ENCODE measurements at regions not wholly inside any gene's neighbourhood (a gene's known extent, or its start where the extent isn't known, plus 50 kb on each side); places are given as distances from the start of the nearest gene placed in this dataset.

DNA sequence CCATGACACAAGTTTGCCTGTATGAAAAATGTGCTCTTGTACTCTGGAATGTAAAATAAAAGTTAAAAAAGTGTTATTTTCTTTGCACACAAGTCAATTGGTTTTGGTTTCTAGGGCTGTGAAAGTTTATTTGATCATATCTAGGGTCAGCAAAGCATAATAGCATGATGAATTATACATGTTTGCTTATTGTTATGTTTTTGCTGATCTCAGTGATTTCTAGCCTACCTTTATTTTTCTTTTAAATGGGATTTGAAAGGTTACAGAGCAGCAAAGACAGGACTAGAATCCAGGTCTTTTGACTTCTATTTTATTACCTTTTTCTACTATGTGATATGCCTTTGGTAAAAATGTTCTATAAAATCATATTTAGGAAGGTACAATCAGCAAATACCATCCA, 481.0 kb downstream of the PRR32 start:
- H3K23ac ChIP-seq (ENCODE audit: low read depth, low read length, poor library complexity), result no peak overlapping the region
- H3K18ac ChIP-seq (ENCODE audit: low read length), result no peak overlapping the region
- no peak overlapping the region for H4K91ac ChIP-seq (ENCODE audit: low read depth, low read length, poor library complexity)
- no peak overlapping the region for H2BK5ac ChIP-seq (ENCODE audit: low read length)
- DNase-seq (ENCODE audit: low spot score), result no peak
- H4K8ac ChIP-seq (ENCODE audit: low read depth, low read length), result no peak overlapping the region
- H3K36me3 ChIP-seq (replicated peaks in 1 of 2; ENCODE audit: control insufficient read depth in 2 of 2, insufficient read depth in 2 of 2, low read length in 2 of 2), result no peaks in the 10 kb centered on the region
- H3K27me3 ChIP-seq (ENCODE audit: control insufficient read depth in 3 of 3, insufficient read depth in 3 of 3, low read depth in 1 of 3, low read length in 3 of 3), result no peaks in the 10 kb centered on the region
- H3K79me1 ChIP-seq (ENCODE audit: low read depth, low read length), result no peaks in the 10 kb centered on the region
- no peaks in the 10 kb centered on the region for H3K4me1 ChIP-seq (ENCODE audit: control insufficient read depth in 2 of 2, insufficient read depth in 1 of 2, low read depth in 1 of 2, low read length in 2 of 2)
- no peak overlapping the region for H2BK15ac ChIP-seq (ENCODE audit: low read length)
- no peak overlapping the region for H3K4ac ChIP-seq (ENCODE audit: low read length)
- no peak overlapping the region for H2AFZ ChIP-seq (ENCODE audit: low read length)
- no peak overlapping the region for H3K14ac ChIP-seq (ENCODE audit: low read length)
- H2BK12ac ChIP-seq (ENCODE audit: low read length), result no peak overlapping the region
- no peak overlapping the region for H2BK120ac ChIP-seq (ENCODE audit: low read depth, low read length)
- no peak overlapping the region for H2AK5ac ChIP-seq (ENCODE audit: low read depth, low read length)
- no peak overlapping the region for H3K9ac ChIP-seq (ENCODE audit: low read depth, low read length, poor library complexity)
- H3K4me3 ChIP-seq (ENCODE audit: low read length in 2 of 2), result no peak overlapping the region
- no peaks in the 10 kb centered on the region for H3K9me3 ChIP-seq (replicated peaks in 1 of 2; ENCODE audit: control insufficient read depth in 2 of 2, insufficient read depth in 1 of 2, low read depth in 1 of 2, low read length in 2 of 2)
- no peak overlapping the region for H3K4me2 ChIP-seq (ENCODE audit: insufficient read depth, low read length, poor library complexity, severe bottlenecking)
- H3K27ac ChIP-seq (replicated peaks; ENCODE audit: low read length), result no peak overlapping the region

GRCh38 chrX:127302841-127303240, 483.3 kb downstream of the PRR32 start:
- H3K9me3 ChIP-seq (replicated peaks in 1 of 2; ENCODE audit: control insufficient read depth in 2 of 2, insufficient read depth in 1 of 2, low read depth in 1 of 2, low read length in 2 of 2), result no peaks in the 10 kb centered on the region
- no peak overlapping the region for H2BK12ac ChIP-seq (ENCODE audit: low read length)
- H3K18ac ChIP-seq (ENCODE audit: low read length), result no peak overlapping the region
- no peak for DNase-seq (ENCODE audit: low spot score)
- H3K4ac ChIP-seq (ENCODE audit: low read length), result no peak overlapping the region
- H2BK120ac ChIP-seq (ENCODE audit: low read depth, low read length), result no peak overlapping the region
- no peak overlapping the region for H3K23ac ChIP-seq (ENCODE audit: low read depth, low read length, poor library complexity)
- H3K79me1 ChIP-seq (ENCODE audit: low read depth, low read length), result no peaks in the 10 kb centered on the region
- H3K27me3 ChIP-seq (ENCODE audit: control insufficient read depth in 3 of 3, insufficient read depth in 3 of 3, low read depth in 1 of 3, low read length in 3 of 3), result no peaks in the 10 kb centered on the region
- no peak overlapping the region for H3K4me2 ChIP-seq (ENCODE audit: insufficient read depth, low read length, poor library complexity, severe bottlenecking)
- H3K9ac ChIP-seq (ENCODE audit: low read depth, low read length, poor library complexity), result no peak overlapping the region
- H3K14ac ChIP-seq (ENCODE audit: low read length), result no peak overlapping the region
- H4K91ac ChIP-seq (ENCODE audit: low read depth, low read length, poor library complexity), result no peak overlapping the region
- no peak overlapping the region for H3K27ac ChIP-seq (replicated peaks; ENCODE audit: low read length)
- H3K4me1 ChIP-seq (ENCODE audit: control insufficient read depth in 2 of 2, insufficient read depth in 1 of 2, low read depth in 1 of 2, low read length in 2 of 2), result no peaks in the 10 kb centered on the region
- no peak overlapping the region for H4K8ac ChIP-seq (ENCODE audit: low read depth, low read length)
- no peak overlapping the region for H2BK15ac ChIP-seq (ENCODE audit: low read length)
- WGBS, 2 donors (ENCODE audit: extremely low coverage in 2 of 2, insufficient read length in 2 of 2, insufficient replicate concordance in 1 of 2), result no CpG with 5 or more reads among the region's 2 CpGs
- no peak overlapping the region for H3K4me3 ChIP-seq (ENCODE audit: low read length in 2 of 2)
- H2AFZ ChIP-seq (ENCODE audit: low read length), result no peak overlapping the region
- H2AK5ac ChIP-seq (ENCODE audit: low read depth, low read length), result no peak overlapping the region
- H3K36me3 ChIP-seq (replicated peaks in 1 of 2; ENCODE audit: control insufficient read depth in 2 of 2, insufficient read depth in 2 of 2, low read length in 2 of 2), result no peaks in the 10 kb centered on the region
- H2BK5ac ChIP-seq (ENCODE audit: low read length), result no peak overlapping the region

- Histone ChIP-seq H4K8ac (ENCODE audit: low read depth, low read length) (no peak overlapping the region), H2BK12ac (ENCODE audit: low read length) (no peak overlapping the region), H2AK5ac (ENCODE audit: low read depth, low read length) (no peak overlapping the region), H3K27ac (replicated peaks; ENCODE audit: low read length) (no peak overlapping the region), H3K36me3 (replicated peaks in 1 of 2; ENCODE audit: control insufficient read depth in 2 of 2, insufficient read depth in 2 of 2, low read length in 2 of 2) (no peaks in the 10 kb centered on the region), H3K9me3 (replicated peaks in 1 of 2; ENCODE audit: control insufficient read depth in 2 of 2, insufficient read depth in 1 of 2, low read depth in 1 of 2, low read length in 2 of 2) (no peaks in the 10 kb centered on the region), H2BK120ac (ENCODE audit: low read depth, low read length) (no peak overlapping the region), H3K4me3 (ENCODE audit: low read length in 2 of 2) (no peak overlapping the region), H3K4ac (ENCODE audit: low read length) (no peak overlapping the region), H3K27me3 (ENCODE audit: control insufficient read depth in 3 of 3, insufficient read depth in 3 of 3, low read depth in 1 of 3, low read length in 3 of 3) (no peaks in the 10 kb centered on the region), H3K18ac (ENCODE audit: low read length) (no peak overlapping the region), H3K14ac (ENCODE audit: low read length) (no peak overlapping the region), H3K79me1 (ENCODE audit: low read depth, low read length) (no peaks in the 10 kb centered on the region), H3K9ac (ENCODE audit: low read depth, low read length, poor library complexity) (no peak overlapping the region), H2BK5ac (ENCODE audit: low read length) (no peak overlapping the region), H2BK15ac (ENCODE audit: low read length) (no peak overlapping the region), H2AFZ (ENCODE audit: low read length) (no peak overlapping the region), H3K4me2 (ENCODE audit: insufficient read depth, low read length, poor library complexity, severe bottlenecking) (no peak overlapping the region), H3K23ac (ENCODE audit: low read depth, low read length, poor library complexity) (no peak overlapping the region), H3K4me1 (ENCODE audit: control insufficient read depth in 2 of 2, insufficient read depth in 1 of 2, low read depth in 1 of 2, low read length in 2 of 2) (no peaks in the 10 kb centered on the region), H4K91ac (ENCODE audit: low read depth, low read length, poor library complexity) (no peak overlapping the region)
- no CpG with 5 or more reads among the region's 1 CpG for WGBS, 2 donors (ENCODE audit: extremely low coverage in 2 of 2, insufficient read length in 2 of 2, insufficient replicate concordance in 1 of 2)
- no peak for DNase-seq (ENCODE audit: low spot score)
These were observed 485.5 kb downstream of the PRR32 start for GRCh38 chrX:127305013-127305412.

DNA sequence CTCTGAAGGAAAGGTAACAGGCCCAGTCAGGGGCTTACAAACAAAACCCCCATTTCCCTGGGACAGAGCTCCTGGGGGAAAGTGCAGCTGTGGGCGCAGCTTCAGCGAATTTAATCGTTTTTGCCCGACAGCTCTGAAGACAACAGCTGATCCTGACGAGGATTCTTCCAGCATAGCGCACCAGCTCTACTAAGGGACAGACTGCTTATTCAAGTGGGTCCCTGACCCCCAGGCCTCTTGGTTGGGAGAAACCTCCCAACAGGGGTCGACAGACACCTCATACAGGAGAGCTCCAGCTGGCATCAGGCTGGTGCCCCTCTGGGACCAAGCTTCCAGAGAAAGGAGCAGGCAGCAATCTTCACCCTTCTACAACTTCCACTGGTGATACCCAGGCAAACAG, 486.7 kb downstream of the PRR32 start:
- Histone ChIP-seq H3K27me3 (ENCODE audit: control insufficient read depth in 3 of 3, insufficient read depth in 3 of 3, low read depth in 1 of 3, low read length in 3 of 3) (no peaks in the 10 kb centered on the region), H3K4me3 (ENCODE audit: low read length in 2 of 2) (no peak overlapping the region), H4K91ac (ENCODE audit: low read depth, low read length, poor library complexity) (no peak overlapping the region), H3K4ac (ENCODE audit: low read length) (no peak overlapping the region), H3K79me1 (ENCODE audit: low read depth, low read length) (no peaks in the 10 kb centered on the region), H2BK5ac (ENCODE audit: low read length) (no peak overlapping the region), H2BK12ac (ENCODE audit: low read length) (no peak overlapping the region), H3K4me1 (ENCODE audit: control insufficient read depth in 2 of 2, insufficient read depth in 1 of 2, low read depth in 1 of 2, low read length in 2 of 2) (no peaks in the 10 kb centered on the region), H3K36me3 (replicated peaks in 1 of 2; ENCODE audit: control insufficient read depth in 2 of 2, insufficient read depth in 2 of 2, low read length in 2 of 2) (no peaks in the 10 kb centered on the region), H4K8ac (ENCODE audit: low read depth, low read length) (no peak overlapping the region), H2BK120ac (ENCODE audit: low read depth, low read length) (no peak overlapping the region), H3K9ac (ENCODE audit: low read depth, low read length, poor library complexity) (no peak overlapping the region), H2BK15ac (ENCODE audit: low read length) (no peak overlapping the region), H3K9me3 (replicated peaks in 1 of 2; ENCODE audit: control insufficient read depth in 2 of 2, insufficient read depth in 1 of 2, low read depth in 1 of 2, low read length in 2 of 2) (no peaks in the 10 kb centered on the region), H2AK5ac (ENCODE audit: low read depth, low read length) (no peak overlapping the region), H3K14ac (ENCODE audit: low read length) (no peak overlapping the region), H3K23ac (ENCODE audit: low read depth, low read length, poor library complexity) (no peak overlapping the region), H3K27ac (replicated peaks; ENCODE audit: low read length) (no peak overlapping the region), H3K18ac (ENCODE audit: low read length) (no peak overlapping the region), H3K4me2 (ENCODE audit: insufficient read depth, low read length, poor library complexity, severe bottlenecking) (no peak overlapping the region), H2AFZ (ENCODE audit: low read length) (no peak overlapping the region)
- WGBS, 2 donors (ENCODE audit: extremely low coverage in 2 of 2, insufficient read length in 2 of 2, insufficient replicate concordance in 1 of 2), result no CpG with 5 or more reads among the region's 7 CpGs
- DNase-seq (ENCODE audit: low spot score), result no peak

All from neuronal stem cell (in vitro differentiated cells).